ENCODE measurements at regions not wholly inside any gene's neighbourhood (a gene's known extent, or its start where the extent isn't known, plus 50 kb on each side); places are given as distances from the start of the nearest gene placed in this dataset.

- no peak for DNase-seq (ENCODE audit: low read depth)
These were observed 142.0 kb downstream of the PTPN20 start for GRCh38 chr10:47053081-47053798.

GRCh38 chr10:47054974-47055373, 143.7 kb downstream of the PTPN20 start:
- no peak for DNase-seq (ENCODE audit: low read depth)

GRCh38 chr10:47055386-47056246, 144.4 kb downstream of the PTPN20 start:
- no peak for DNase-seq (ENCODE audit: low read depth)

- no peak for DNase-seq (ENCODE audit: low read depth)
These were observed 145.0 kb downstream of the PTPN20 start for GRCh38 chr10:47056247-47056510.

GRCh38 chr10:47057471-47057870, 146.2 kb downstream of the PTPN20 start:
- no peak for DNase-seq (ENCODE audit: low read depth)

GRCh38 chr10:47058032-47058702, 146.9 kb downstream of the PTPN20 start:
- no peak for DNase-seq (ENCODE audit: low read depth)

- no peak for DNase-seq (ENCODE audit: low read depth)
These were observed 147.7 kb downstream of the PTPN20 start for GRCh38 chr10:47058961-47059391.

- no peak for DNase-seq (ENCODE audit: low read depth)
These were observed 148.5 kb downstream of the PTPN20 start for GRCh38 chr10:47059606-47060311.

GRCh38 chr10:47060356-47060755, 149.1 kb downstream of the PTPN20 start:
- DNase-seq (ENCODE audit: low read depth): no peak

GRCh38 chr10:47060993-47061500, 149.8 kb downstream of the PTPN20 start:
- no peak for DNase-seq (ENCODE audit: low read depth)

- DNase-seq (ENCODE audit: low read depth): no peak
These were observed 150.5 kb downstream of the PTPN20 start for GRCh38 chr10:47061776-47062175.

GRCh38 chr10:47062441-47063200, 151.4 kb downstream of the PTPN20 start:
- DNase-seq (ENCODE audit: low read depth): no peak

- DNase-seq (ENCODE audit: low read depth): no peak
These were observed 152.6 kb downstream of the PTPN20 start for GRCh38 chr10:47063858-47064257.

GRCh38 chr10:47065903-47066302, 154.7 kb downstream of the PTPN20 start:
- DNase-seq (ENCODE audit: low read depth): no peak

- no peak for DNase-seq (ENCODE audit: low read depth)
These were observed 157.0 kb downstream of the PTPN20 start for GRCh38 chr10:47067949-47068940.

- no peak for DNase-seq (ENCODE audit: low read depth)
These were observed 159.3 kb downstream of the PTPN20 start for GRCh38 chr10:47070541-47070940.

- no peak for DNase-seq (ENCODE audit: low read depth)
These were observed 160.7 kb downstream of the PTPN20 start for GRCh38 chr10:47071891-47072290.

- no peak for DNase-seq (ENCODE audit: low read depth)
These were observed 162.7 kb downstream of the PTPN20 start for GRCh38 chr10:47073967-47074366.

GRCh38 chr10:47076949-47077361, 165.7 kb downstream of the PTPN20 start:
- DNase-seq (ENCODE audit: low read depth): no peak

GRCh38 chr10:47077386-47077785, 166.2 kb downstream of the PTPN20 start:
- DNase-seq (ENCODE audit: low read depth): no peak
